HUDEP-2 (cell line): ENCODE measurements at regions not wholly inside any gene's neighbourhood (a gene's known extent, or its start where the extent isn't known, plus 50 kb on each side); places are given as distances from the start of the nearest gene placed in this dataset.

Source experiments
- DNase-seq, 76 experiments: peaks; one replicate each; lab custom pipeline; 2025; ENCODE audit not compliant: unreplicated experiment in 76 of 76; lab: John Stamatoyannopoulos, UW

GRCh38 chr3:137110392-137110996 is 152.7 kb downstream of the IL20RB start:
- DNase-seq: peak in 4 of 76 experiments; percentile 1 to 13 (median 6)

GRCh38 chr3:137111497-137111896 is 153.7 kb downstream of the IL20RB start:
- no peak for DNase-seq

- DNase-seq: no peak
Measured at GRCh38 chr3:137116619-137117018, 158.8 kb downstream of the IL20RB start.

DNA sequence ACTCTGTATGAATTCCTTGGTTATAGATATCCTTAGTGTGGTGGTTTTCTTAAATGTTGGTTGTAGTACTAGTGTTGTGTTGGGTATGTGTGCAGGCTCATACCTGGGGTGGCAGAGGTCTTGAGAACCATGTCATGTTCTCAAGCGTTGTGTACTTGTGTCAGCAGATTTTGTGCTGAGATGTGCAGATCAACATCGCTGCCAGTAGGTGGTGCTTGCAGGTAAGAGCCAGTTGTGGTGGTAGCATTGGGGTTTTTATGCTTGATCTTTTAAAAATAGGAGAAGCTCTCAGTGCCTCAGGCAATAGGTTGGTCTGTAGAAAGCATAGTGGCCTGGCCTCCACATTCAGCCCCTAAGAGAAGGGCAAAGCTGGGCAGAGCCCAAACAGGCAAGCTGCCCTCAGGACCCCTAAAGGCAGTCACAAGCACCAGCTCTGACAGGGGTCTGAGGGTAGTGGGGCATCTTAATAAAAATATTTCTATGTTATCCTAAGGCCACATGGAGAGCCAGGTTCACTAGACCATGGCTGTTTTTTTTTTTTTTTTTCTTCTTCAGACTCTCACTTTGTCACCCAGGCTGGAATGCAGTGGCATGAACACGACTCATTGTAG is 164.0 kb downstream of the IL20RB start:
- peak in 10 of 76 experiments; percentile 4 to 22 (median 10) for DNase-seq

DNA sequence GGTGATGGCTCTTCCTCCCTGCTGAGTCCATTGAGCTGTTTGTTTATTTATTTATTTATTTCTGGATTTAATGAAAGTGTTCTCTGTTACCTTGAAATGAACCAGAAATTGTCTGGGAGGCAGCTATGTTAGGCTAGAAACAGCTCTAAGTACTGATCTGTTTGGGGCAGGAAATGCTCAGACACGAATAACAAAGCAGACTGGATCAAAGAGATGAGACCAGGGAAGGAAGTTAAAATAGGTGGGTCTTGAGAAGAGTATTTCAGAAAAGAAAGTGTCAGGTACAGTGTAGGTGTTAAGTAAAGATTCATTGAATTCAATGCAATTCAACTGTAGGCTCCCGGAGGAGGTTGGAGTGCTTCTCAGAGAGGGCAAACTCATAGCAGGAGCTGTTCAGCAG is 173.3 kb downstream of the IL20RB start:
- no peak for DNase-seq

- no peak for DNase-seq
Measured at GRCh38 chr3:137134431-137134830, 176.6 kb downstream of the IL20RB start.

DNA sequence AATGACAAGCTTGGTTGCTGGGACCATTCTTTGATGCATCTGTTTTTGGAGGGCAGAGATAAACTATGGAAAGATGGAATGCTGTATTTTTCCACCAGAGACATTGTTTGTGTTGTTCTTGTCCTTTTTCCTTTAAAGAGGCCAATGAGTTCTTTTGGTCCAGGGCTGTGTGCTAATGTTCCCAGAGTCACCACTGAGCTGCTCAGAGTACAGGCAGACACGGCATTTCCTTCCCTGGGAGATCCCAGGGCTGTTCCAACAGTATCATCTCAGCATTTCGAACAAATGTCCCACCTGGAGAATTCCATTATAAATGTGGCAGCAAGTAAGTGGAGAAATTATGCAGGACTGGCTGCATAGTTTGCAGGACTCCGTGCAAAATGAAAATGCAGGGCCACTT is 190.6 kb downstream of the IL20RB start:
- no peak for DNase-seq

DNA sequence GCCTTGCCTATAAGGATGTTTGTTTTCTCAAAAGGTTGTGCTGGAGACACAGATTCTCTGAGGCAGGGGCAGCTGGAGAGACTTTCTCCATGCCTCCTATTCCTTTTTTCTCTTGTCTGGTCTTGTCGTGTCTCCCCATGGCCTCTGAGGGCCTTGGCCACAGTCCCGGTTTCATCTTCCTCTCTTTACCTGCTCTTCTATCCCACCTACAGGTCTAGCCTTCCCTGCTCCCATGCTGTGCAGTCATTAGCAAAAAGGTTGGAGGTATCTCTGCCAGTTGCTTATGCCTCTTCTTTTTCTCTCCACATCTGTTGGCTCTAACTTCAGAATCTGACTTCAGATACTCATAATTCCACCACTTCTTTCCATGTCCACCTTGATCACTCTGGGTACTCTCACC is 191.1 kb downstream of the IL20RB start:
- no peak for DNase-seq

GRCh38 chr3:137150825-137151224 is 193.0 kb downstream of the IL20RB start:
- DNase-seq: no peak

GRCh38 chr3:137153046-137153445 is 195.3 kb downstream of the IL20RB start:
- peak in 1 of 76 experiments; percentile 1 for DNase-seq

GRCh38 chr3:137163241-137163871 is 205.6 kb downstream of the IL20RB start:
- DNase-seq: no peak

DNA sequence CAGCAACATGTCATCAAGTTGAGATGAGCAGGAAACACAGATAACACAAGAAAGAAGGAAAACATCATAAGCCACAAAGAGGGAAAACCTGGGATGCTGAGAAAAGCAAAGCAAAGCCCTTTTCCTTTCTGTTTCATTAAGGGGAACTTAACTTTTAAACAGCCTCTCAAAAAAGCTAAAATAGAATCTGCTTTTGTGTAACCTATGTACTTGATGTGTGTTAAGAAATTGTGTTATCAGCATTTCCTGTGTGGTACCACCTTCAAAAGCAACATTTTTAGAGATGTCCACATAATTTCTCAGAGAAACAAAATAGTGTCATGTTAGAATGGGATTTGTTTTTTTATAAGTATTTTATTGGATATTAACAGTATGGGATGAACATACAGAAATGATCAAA is 206.2 kb downstream of the IL20RB start:
- no peak for DNase-seq

- DNase-seq: no peak
Measured at GRCh38 chr3:137165117-137165806, 207.5 kb downstream of the IL20RB start.

DNA sequence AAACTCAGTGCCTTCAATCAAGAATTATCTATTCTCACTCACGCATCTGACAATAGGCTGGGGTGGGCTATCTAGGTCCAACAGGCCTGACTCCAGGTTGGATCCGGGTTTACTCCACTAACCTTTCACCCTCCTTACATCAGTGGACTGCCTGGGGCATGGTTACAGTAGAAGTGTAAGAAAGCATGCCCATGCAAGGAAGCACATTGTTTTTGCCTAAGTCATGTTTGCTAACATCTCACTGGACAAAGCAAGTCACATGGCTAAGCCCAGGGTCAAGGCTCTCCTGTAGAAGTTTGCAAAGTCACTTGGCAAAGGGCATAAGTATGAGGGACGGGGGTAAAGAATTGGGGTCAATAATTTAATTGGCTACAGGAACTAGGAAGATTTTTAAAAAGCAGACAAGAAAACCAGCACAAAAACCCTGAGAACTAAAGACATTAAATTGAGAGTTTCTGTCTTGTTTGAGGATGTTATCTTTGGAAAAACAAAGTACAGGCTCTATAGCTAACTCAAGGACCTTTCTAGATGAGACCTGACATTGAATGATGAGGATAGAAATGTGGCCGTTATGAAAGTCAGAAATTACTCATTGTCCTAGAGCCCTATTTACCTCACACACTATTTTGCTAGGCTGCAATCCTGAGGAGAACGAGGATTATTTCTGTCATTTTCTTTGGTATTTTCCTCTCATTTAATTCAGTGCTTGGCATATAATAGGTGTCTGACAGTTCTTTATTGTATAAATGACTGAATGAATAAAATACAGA is 214.2 kb downstream of the IL20RB start:
- no peak for DNase-seq

DNA sequence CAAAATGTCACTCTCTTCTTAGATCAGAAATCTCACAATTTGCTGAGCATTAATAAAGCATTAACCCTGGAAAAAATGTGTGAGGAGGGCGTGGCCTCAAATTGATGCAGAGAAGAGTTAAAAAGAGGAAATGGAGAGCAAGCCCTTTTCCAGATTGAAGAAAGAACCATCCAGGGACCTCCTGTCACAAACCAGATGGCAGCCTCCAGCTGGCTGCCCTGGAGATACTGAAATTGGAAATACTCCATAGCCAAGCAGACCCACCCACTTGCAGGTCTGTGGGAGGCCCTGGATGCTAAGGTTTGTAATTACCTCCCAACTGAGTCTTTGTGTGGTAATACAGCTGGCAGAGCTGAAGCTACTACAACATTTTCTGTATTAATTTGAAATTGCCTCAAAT is 214.9 kb downstream of the IL20RB start:
- DNase-seq: no peak

- DNase-seq: no peak
Measured at GRCh38 chr3:137174514-137174913, 216.7 kb downstream of the IL20RB start.

- DNase-seq: no peak
Measured at GRCh38 chr3:137180220-137180619, 222.4 kb downstream of the IL20RB start.

DNA sequence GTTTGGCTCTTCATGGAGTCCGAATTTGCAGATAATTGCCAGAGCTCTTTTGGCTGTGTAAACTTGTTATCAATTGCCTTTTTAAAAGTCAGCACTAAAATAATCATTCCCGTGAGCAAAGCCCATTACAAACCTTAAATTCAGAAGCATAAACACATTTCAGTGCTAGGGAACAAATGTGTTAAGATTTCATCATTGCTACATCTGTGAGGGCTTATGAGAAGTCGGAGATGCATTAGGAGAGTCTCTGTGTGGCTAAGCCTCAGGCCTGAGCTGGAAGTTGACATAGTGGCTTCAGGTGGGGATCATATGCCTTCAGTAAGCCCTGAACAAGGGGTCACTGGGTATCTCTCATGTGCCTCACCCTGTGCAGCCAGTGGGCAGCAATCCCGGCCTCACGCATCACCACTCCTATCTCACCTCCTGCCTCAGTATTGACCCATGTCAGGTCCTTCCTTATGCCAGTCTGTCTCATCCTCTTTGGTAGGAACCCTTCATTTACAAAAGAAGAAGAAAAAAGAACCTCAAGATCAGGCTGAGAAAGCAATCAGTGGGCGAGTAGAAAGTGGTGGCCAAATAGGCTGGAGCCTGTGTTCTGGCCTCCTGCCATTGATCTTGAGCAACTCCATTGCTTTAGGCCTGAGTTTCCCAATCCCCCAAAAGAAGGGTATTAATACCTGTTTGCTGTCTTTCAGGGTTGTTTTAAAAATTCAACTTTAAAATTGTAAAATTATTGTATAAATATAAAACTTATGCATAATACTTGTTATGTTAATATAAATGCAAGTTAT is 233.5 kb downstream of the IL20RB start:
- DNase-seq: no peak

- DNase-seq: no peak
Measured at GRCh38 chr3:137191951-137192350, 234.2 kb downstream of the IL20RB start.

- DNase-seq: no peak
Measured at GRCh38 chr3:137194301-137194700, 236.5 kb downstream of the IL20RB start.
